ENCODE measurements at regions not wholly inside any gene's neighbourhood (a gene's known extent, or its start where the extent isn't known, plus 50 kb on each side); places are given as distances from the start of the nearest gene placed in this dataset.

DNA sequence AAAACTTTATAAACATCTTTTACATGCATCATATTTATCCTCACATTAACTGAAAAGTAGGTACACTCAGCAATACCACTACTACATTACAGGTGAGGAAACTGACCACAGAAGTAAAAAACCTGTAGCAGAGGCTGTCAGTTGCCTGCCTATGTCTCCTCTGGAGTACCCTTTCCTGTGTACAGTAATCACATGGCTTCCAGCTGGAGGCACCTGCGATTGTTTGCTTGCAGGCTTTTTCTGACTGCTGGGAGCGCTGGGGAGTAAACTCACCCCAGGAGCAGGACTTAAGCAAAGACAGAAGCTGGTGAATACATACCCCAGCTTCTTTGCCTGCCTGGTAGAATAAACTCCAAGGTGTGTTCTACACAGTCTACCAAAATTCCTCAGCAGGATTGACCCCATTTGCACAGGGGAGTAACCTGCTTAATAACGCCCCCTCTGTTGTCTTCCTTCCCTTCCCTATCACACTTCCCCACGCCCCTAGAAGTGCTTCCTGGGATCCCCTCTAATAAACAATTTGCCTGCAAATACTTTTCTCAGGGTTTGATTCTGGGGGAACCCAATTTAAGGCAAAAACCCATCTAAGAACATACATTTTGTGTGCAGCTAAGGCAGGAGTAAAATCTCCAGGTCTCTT is 138.9 kb downstream of the PTH2R start:
- no peak for TF ChIP-seq CTCF (IDR thresholded peaks at IDR 0.05)
- Histone ChIP-seq H3K27ac (no peak overlapping the region), H3K27me3 (no peaks in the 10 kb centered on the region), H3K36me3 (no peaks in the 10 kb centered on the region), H3K9me3 (no peaks in the 10 kb centered on the region), H3K4me3 (no peak overlapping the region), H3K4me1 (no peaks in the 10 kb centered on the region)
- ATAC-seq: no peak
- no peak for DNase-seq
- intact Hi-C loops (cut with DNase I): no loop called here

- intact Hi-C loops (cut with DNase I): no loop called here
- H3K36me3 ChIP-seq: no peaks in the 10 kb centered on the region
- H3K27ac ChIP-seq: no peak overlapping the region
- DNase-seq (no peak), ATAC-seq (no peak)
- H3K4me3 ChIP-seq: no peak overlapping the region
- H3K27me3 ChIP-seq: no peaks in the 10 kb centered on the region
- H3K9me3 ChIP-seq: no peaks in the 10 kb centered on the region
- no peak for TF ChIP-seq CTCF (IDR thresholded peaks at IDR 0.05)
- H3K4me1 ChIP-seq: no peaks in the 10 kb centered on the region
These were observed 139.5 kb downstream of the PTH2R start for GRCh38 chr2:208546107-208546506.

GRCh38 chr2:208546860-208547650 is 140.5 kb downstream of the PTH2R start:
- no peaks in the 10 kb centered on the region for H3K36me3 ChIP-seq
- H3K27me3 ChIP-seq: no peaks in the 10 kb centered on the region
- no peaks in the 10 kb centered on the region for H3K9me3 ChIP-seq
- H3K4me3 ChIP-seq: no peak overlapping the region
- no peak overlapping the region for H3K27ac ChIP-seq
- DNase-seq: no peak
- ATAC-seq: no peak
- H3K4me1 ChIP-seq: no peaks in the 10 kb centered on the region
- intact Hi-C loops (cut with DNase I): no loop called here
- TF ChIP-seq CTCF (IDR thresholded peaks at IDR 0.05): no peak

- Histone ChIP-seq H3K9me3 (no peaks in the 10 kb centered on the region), H3K4me1 (no peaks in the 10 kb centered on the region), H3K27ac (no peak overlapping the region), H3K36me3 (no peaks in the 10 kb centered on the region), H3K4me3 (no peak overlapping the region), H3K27me3 (no peaks in the 10 kb centered on the region)
- TF ChIP-seq CTCF (IDR thresholded peaks at IDR 0.05): no peak
- DNase-seq (no peak), ATAC-seq (no peak)
- intact Hi-C loops (cut with DNase I): no loop called here
These were observed 142.1 kb downstream of the PTH2R start for GRCh38 chr2:208548700-208549099.

DNA sequence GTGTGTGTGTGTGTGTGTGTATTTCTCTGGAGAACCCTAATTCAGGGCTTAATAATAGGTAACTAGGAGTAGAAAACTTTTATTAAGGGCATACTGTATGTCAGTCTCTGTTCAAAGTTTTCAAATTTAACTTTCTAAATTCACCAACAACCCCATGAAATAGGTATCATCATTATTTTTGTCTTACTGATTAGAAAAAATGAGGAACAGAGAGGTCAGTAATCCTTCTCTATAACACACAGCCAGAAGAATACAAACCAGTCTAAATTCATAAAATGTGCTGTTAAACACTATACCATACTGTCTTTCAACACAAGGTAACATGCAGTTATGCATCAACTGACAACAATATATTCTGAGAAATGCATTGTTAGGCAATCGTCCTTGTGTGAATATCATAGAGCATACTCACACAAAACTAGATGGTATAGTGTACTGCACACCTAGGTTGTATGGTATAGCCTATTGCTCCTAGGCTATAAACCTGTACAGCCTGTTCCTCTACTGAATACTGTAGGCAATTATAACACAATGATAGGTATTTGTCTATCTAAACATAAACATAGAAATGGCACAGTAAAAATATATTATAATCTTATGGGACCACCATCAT is 143.1 kb downstream of the PTH2R start:
- Histone ChIP-seq H3K36me3 (no peaks in the 10 kb centered on the region), H3K27ac (no peak overlapping the region), H3K4me1 (no peaks in the 10 kb centered on the region), H3K9me3 (no peaks in the 10 kb centered on the region), H3K4me3 (no peak overlapping the region), H3K27me3 (no peaks in the 10 kb centered on the region)
- no peak for ATAC-seq
- no peak for TF ChIP-seq CTCF (IDR thresholded peaks at IDR 0.05)
- intact Hi-C loops (cut with DNase I): no loop called here
- DNase-seq: no peak
